ENCODE measurements at regions not wholly inside any gene's neighbourhood (a gene's known extent, or its start where the extent isn't known, plus 50 kb on each side); places are given as distances from the start of the nearest gene placed in this dataset.

DNA sequence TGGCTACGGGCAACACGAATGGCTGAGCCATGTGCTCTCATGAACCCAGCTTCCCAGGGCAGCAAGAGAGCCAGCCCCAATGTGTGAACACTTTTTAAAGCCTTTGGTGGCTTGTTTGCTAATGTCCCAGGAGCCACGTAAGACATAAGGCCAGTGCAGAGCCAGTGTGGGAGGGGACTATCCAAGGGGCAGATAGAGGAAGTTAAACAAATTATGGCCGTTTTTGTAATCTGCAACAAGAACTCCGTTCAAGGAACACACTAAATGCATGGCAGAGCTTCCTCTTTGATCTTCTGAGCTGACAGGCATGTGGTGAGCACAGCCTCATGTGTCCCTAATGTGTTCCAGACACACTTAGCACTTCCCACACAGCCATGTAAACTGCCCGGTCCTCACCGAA, 133.3 kb downstream of the TEX36 start:
- peaks cover 9% of the 10 kb centered on the region for H3K9me3 Mint-ChIP-seq
- TF ChIP-seq, protein P1, sequence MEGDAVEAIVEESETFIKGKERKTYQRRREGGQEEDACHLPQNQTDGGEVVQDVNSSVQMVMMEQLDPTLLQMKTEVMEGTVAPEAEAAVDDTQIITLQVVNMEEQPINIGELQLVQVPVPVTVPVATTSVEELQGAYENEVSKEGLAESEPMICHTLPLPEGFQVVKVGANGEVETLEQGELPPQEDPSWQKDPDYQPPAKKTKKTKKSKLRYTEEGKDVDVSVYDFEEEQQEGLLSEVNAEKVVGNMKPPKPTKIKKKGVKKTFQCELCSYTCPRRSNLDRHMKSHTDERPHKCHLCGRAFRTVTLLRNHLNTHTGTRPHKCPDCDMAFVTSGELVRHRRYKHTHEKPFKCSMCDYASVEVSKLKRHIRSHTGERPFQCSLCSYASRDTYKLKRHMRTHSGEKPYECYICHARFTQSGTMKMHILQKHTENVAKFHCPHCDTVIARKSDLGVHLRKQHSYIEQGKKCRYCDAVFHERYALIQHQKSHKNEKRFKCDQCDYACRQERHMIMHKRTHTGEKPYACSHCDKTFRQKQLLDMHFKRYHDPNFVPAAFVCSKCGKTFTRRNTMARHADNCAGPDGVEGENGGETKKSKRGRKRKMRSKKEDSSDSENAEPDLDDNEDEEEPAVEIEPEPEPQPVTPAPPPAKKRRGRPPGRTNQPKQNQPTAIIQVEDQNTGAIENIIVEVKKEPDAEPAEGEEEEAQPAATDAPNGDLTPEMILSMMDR (IDR thresholded peaks at IDR 0.05; ENCODE audit: unreplicated experiment), result no peak
- H3K4me3 Mint-ChIP-seq, result no peak overlapping the region
- H3K36me3 Mint-ChIP-seq, result no peaks in the 10 kb centered on the region
- H3K4me1 Mint-ChIP-seq, result peaks cover 3% of the 10 kb centered on the region
- H3K27ac Mint-ChIP-seq, result no peak overlapping the region
- peaks cover 49% of the 10 kb centered on the region for H3K27me3 Mint-ChIP-seq (ENCODE audit: low read depth)
- no peak for DNase-seq (ENCODE audit: low spot score in 2 of 2, unreplicated experiment in 2 of 2)

DNA sequence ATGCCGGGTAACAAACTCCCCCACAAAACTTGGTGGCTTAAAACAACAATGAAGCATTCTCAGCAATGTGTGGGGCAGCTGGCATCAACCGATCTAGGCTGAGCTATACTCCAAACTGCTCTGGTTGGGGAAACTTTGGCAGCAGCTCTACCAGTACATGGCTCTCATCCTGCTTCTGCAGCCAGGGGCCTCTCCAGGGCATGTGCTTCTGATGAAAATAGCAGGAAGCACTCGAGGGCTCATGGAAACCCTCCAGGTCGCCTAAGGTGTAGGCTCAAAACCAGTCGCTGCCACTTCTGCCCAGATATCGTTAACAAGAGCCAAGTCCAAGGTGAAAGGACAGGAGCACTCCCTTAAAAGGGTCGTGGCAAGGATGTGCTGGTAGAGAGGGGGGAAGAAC, 134.1 kb downstream of the TEX36 start:
- Mint-ChIP-seq H3K27me3 (ENCODE audit: low read depth) (peaks cover 48% of the 10 kb centered on the region), H3K27ac (no peak overlapping the region), H3K4me1 (peaks cover 3% of the 10 kb centered on the region), H3K9me3 (peaks cover 9% of the 10 kb centered on the region), H3K4me3 (no peak overlapping the region), H3K36me3 (no peaks in the 10 kb centered on the region)
- TF ChIP-seq, protein P1 (IDR thresholded peaks at IDR 0.05; ENCODE audit: unreplicated experiment), result no peak
- no peak for DNase-seq (ENCODE audit: low spot score in 2 of 2, unreplicated experiment in 2 of 2)

DNA sequence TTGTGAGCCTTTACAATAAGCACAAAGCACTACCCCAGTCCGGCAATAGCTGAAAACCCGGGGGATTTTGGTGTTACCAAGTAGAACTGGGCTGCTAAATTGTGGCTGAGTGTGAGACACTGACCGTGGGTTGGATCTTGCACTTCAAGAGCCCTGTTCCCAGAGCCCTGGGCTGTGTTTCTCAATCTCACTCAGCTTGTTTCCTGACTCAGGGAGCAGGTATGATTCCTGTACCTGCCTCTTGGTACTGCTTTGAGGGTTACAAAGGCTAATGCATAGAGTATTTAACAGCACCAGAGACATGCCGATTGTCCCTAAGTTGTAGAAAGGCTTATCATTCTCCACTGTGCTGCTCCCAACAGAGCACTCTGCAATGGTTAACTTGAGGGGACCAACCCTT, 134.6 kb downstream of the TEX36 start:
- Mint-ChIP-seq H3K27me3 (ENCODE audit: low read depth) (peaks cover 51% of the 10 kb centered on the region), H3K4me1 (peaks cover 3% of the 10 kb centered on the region), H3K4me3 (no peak overlapping the region), H3K27ac (no peak overlapping the region), H3K9me3 (peaks cover 8% of the 10 kb centered on the region), H3K36me3 (no peaks in the 10 kb centered on the region)
- no peak for DNase-seq (ENCODE audit: low spot score in 2 of 2, unreplicated experiment in 2 of 2)
- TF ChIP-seq, protein P1 (IDR thresholded peaks at IDR 0.05; ENCODE audit: unreplicated experiment), result no peak

DNA sequence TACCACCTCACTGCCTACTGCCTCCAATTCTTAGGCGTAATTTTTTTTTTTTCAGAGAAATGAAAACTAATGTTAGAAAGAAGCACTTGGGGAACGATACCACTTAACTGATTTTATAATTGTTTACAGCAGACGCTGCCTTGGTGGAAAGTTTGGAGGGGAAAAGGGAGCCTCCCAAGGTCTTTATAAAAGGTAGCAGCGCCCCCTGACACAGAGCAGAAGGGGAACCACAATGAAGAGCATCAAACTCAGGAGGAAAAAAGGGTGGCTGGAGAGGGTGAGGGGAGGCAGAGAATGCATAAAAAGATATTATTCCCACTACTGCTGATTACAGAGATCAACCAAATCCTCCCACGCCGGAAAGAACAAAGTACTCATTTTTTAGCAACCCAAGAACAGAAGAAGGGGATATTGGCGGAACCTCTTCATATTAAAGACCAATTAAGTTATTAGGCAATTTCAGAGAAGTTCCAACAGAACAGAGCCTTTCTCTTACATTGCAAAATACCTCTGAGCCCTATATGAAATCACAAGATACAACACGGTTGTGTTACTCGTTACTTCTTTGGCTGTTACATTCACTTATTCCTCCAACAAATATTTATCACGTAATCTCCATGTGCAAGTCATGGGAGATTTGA, 135.8 kb downstream of the TEX36 start:
- no peak overlapping the region for H3K4me3 Mint-ChIP-seq
- H3K27ac Mint-ChIP-seq, result no peak overlapping the region
- H3K9me3 Mint-ChIP-seq, result no peaks in the 10 kb centered on the region
- H3K27me3 Mint-ChIP-seq (ENCODE audit: low read depth), result peaks cover 58% of the 10 kb centered on the region
- TF ChIP-seq, protein P1 (IDR thresholded peaks at IDR 0.05; ENCODE audit: unreplicated experiment), result no peak
- no peaks in the 10 kb centered on the region for H3K36me3 Mint-ChIP-seq
- DNase-seq (ENCODE audit: low spot score in 2 of 2, unreplicated experiment in 2 of 2), result no peak
- H3K4me1 Mint-ChIP-seq, result peaks cover 3% of the 10 kb centered on the region

- no peak for DNase-seq (ENCODE audit: low spot score in 2 of 2, unreplicated experiment in 2 of 2)
- no peak overlapping the region for H3K4me3 Mint-ChIP-seq
- TF ChIP-seq, protein P1 (IDR thresholded peaks at IDR 0.05; ENCODE audit: unreplicated experiment), result no peak
- peaks cover 60% of the 10 kb centered on the region for H3K27me3 Mint-ChIP-seq (ENCODE audit: low read depth)
- peaks cover 2% of the 10 kb centered on the region for H3K4me1 Mint-ChIP-seq
- no peaks in the 10 kb centered on the region for H3K36me3 Mint-ChIP-seq
- H3K27ac Mint-ChIP-seq, result no peak overlapping the region
- no peaks in the 10 kb centered on the region for H3K9me3 Mint-ChIP-seq
Measured at GRCh38 chr10:125543796-125544195, 139.2 kb downstream of the TEX36 start.

All from mesothelial cell of epicardium (in vitro differentiated cells).